Mucosa of rectum (tissue), 2 donors: ENCODE measurements at regions not wholly inside any gene's neighbourhood (a gene's known extent, or its start where the extent isn't known, plus 50 kb on each side); places are given as distances from the start of the nearest gene placed in this dataset.

Source experiments
- H3K27ac ChIP-seq, 2 donors: one replicate each; pipeline ENCODE4 v1.7.0; 2013; ENCODE audit warnings: inconsistent platforms in 2 of 2, low read depth in 2 of 2, low read length in 2 of 2
- H3K27me3 ChIP-seq, 2 donors: one replicate each; pipeline ENCODE4 v1.7.0; 2013; ENCODE audit warnings: low read length in 2 of 2; ENCODE audit not compliant: control insufficient read depth in 2 of 2, insufficient read depth in 2 of 2
- H3K36me3 ChIP-seq, 2 donors: one replicate each; pipeline ENCODE4 v1.7.0; 2013; ENCODE audit warnings: low read length in 2 of 2; ENCODE audit not compliant: control insufficient read depth in 2 of 2, insufficient read depth in 2 of 2
- H3K4me1 ChIP-seq, 2 donors: one replicate each; pipeline ENCODE4 v1.7.0; 2013; ENCODE audit warnings: low read length in 2 of 2, mild to moderate bottlenecking in 1 of 2; ENCODE audit not compliant: control insufficient read depth in 2 of 2, insufficient read depth in 2 of 2
- H3K4me3 ChIP-seq, 2 donors: one replicate each; pipeline ENCODE4 v1.7.0; 2013; ENCODE audit warnings: low read length in 2 of 2
- H3K9ac ChIP-seq, 2 donors: one replicate each; pipeline ENCODE4 v1.7.0; 2013; ENCODE audit warnings: low read length in 2 of 2, low read depth in 1 of 2, mild to moderate bottlenecking in 1 of 2
- H3K9me3 ChIP-seq, 2 donors: one replicate each; pipeline ENCODE4 v1.7.0; 2013; ENCODE audit warnings: low read length in 2 of 2; ENCODE audit not compliant: control insufficient read depth in 2 of 2
- donor health status: healthy.
- donor health status: Normal muscosa, but diverticular disease.

DNA sequence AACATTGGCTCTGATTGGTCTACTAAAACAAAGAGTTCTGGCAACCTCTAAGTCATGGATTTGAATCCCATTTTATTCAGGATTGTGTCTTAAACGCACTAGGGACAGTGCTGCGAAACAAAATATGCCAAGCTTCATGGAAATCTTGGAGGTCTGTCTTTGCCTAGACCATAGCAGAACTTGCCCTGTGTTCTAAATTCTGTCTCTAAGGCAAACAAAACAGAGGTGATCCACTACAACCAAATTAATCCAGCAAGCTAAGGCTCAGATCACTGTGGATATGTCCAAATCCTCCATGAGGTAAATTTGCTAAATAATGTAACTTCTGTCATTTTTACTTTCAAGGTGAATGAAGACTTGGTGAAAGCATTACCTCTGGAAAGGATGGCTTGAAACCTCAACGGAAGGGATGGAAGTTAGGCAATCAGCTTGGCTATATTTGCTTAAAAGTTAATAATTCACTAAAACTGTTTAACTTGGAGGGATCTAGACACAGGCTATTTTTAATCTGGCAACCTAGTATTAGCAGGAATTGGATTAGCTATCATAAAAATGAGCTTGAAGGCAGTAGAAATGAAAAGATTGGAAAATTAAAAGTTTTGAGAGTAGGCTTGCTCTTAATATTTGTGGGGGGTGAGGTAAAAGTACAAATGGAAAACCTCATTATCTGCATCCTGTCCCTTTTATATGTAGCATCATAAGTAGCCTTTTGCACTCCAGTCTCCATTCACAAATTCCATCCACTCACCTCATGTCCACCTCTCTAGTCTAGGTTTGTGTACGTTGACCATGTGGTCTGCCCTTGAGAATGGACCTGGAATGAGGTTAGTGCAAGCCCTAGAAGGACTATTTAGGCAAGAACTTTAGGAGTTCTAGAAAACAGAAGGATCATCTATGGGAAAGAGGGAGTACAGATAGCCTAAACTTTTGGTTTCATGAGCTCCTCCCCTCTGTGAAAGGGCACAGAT, 176.2 kb downstream of the SMC2 start:
- no peaks in the 10 kb centered on the region for H3K27me3 ChIP-seq
- no peak overlapping the region for H3K4me3 ChIP-seq
- no peaks in the 10 kb centered on the region for H3K36me3 ChIP-seq
- no peak overlapping the region for H3K27ac ChIP-seq
- H3K9ac ChIP-seq = no peak overlapping the region
- H3K9me3 ChIP-seq = no peaks in the 10 kb centered on the region
- no peaks in the 10 kb centered on the region for H3K4me1 ChIP-seq

DNA sequence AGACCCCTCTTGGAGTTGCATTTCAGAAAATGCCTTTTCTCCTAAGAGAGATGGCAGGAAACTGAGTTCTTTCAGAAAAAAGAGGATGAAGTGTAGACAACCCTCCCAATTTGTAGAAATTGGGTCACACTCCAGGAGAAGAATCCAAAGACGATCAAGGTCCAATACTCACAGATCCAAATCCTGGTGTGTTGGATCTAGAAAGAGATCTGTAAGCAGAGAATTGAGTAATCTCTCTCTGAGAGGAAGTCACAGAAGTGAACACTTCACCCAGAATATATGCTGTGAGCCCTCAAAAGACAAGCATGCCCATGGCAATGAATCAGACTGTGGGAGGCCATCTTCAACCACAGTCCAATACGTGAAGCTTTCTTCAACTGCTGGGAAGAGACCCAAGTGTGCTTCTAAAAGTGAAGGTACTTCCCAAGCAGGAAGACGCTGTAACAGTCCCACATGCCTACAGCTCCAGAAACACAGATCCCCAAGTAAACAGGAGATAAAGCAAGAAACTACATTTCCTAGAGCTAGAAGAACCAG, 182.7 kb downstream of the SMC2 start:
- Histone ChIP-seq H3K9me3 (no peaks in the 10 kb centered on the region), H3K9ac (no peak overlapping the region), H3K4me3 (no peak overlapping the region), H3K27ac (no peak overlapping the region), H3K27me3 (no peaks in the 10 kb centered on the region), H3K36me3 (no peaks in the 10 kb centered on the region), H3K4me1 (no peaks in the 10 kb centered on the region)

DNA sequence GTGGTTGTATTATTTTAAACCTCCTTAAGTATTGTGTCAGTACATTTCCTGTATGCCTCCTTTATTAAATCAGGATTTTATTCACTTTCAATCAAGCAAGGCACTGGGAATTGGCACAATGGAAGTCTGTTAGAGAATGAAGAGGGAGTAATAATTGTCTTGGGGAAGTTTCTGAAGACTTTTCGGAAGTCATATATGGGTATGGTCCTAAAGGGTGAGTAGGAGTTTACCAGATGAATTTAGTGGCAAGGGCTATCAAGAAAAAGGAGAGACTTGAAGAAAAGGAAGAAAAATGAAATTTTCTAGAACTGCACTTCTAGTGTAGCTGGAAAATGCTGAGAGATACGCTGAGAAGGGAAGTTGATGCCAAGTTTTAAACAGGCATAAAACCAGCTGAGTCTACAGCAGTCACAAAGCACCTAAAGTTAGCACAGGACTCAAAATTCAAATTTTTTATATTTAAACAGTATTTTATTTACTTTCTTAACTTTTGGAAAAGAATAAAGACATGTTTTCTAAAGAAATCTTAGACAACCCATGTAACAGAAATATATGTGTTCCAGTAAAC, 184.9 kb downstream of the SMC2 start:
- no peaks in the 10 kb centered on the region for H3K9me3 ChIP-seq
- H3K36me3 ChIP-seq = no peaks in the 10 kb centered on the region
- H3K4me1 ChIP-seq = no peaks in the 10 kb centered on the region
- no peak overlapping the region for H3K4me3 ChIP-seq
- no peak overlapping the region for H3K9ac ChIP-seq
- no peaks in the 10 kb centered on the region for H3K27me3 ChIP-seq
- H3K27ac ChIP-seq = no peak overlapping the region

DNA sequence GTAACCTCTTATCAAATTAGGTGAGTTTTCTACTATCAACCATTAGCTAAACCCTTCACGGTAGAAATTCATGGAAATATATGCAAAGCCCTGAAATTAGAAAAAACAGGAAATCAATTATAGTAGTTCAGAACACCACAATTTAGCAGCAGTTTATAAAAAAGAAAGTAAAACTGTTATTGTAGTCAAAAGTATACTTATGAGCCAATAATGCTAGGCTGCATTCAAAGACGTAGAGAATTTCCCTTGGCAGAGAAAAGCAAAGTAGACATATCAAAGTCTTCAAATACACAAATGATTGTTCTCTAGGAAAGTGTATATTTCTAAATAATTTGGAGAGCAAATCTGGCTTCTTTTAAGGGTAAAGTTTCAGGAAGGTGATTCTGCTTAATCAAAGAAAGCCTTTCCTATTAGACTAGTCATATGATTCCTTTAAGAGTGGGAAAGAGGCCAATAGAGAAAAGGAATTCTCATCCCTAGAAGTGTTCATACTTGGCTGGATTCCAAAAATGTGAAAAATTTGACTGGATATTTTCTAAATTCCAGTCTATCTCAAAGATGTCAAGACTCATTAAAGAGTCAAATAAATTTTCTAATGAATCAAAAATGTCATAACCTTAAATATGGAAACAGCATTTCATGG, 185.5 kb downstream of the SMC2 start:
- no peaks in the 10 kb centered on the region for H3K9me3 ChIP-seq
- H3K4me1 ChIP-seq = no peaks in the 10 kb centered on the region
- H3K36me3 ChIP-seq = no peaks in the 10 kb centered on the region
- no peaks in the 10 kb centered on the region for H3K27me3 ChIP-seq
- H3K27ac ChIP-seq = no peak overlapping the region
- H3K4me3 ChIP-seq = no peak overlapping the region
- H3K9ac ChIP-seq = no peak overlapping the region

DNA sequence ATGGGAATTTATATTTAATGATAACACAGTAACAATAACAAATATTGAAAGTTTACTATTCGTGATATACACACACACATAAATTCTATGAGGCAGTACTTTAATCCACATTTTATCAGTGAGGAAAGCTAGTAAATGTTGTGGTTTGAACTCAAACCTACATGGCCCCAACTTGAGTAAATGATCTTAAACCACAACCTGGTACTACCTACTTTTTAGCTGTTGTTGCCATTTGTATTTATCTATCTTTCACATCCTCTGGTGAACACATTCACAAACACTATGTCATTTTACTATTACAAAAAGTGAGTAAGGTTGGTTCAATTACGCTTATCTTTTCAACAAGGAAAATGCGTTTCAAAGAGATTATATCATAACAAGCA, 186.1 kb downstream of the SMC2 start:
- no peaks in the 10 kb centered on the region for H3K36me3 ChIP-seq
- H3K4me1 ChIP-seq = no peaks in the 10 kb centered on the region
- no peaks in the 10 kb centered on the region for H3K9me3 ChIP-seq
- no peak overlapping the region for H3K9ac ChIP-seq
- no peak overlapping the region for H3K27ac ChIP-seq
- H3K4me3 ChIP-seq = no peak overlapping the region
- no peaks in the 10 kb centered on the region for H3K27me3 ChIP-seq

DNA sequence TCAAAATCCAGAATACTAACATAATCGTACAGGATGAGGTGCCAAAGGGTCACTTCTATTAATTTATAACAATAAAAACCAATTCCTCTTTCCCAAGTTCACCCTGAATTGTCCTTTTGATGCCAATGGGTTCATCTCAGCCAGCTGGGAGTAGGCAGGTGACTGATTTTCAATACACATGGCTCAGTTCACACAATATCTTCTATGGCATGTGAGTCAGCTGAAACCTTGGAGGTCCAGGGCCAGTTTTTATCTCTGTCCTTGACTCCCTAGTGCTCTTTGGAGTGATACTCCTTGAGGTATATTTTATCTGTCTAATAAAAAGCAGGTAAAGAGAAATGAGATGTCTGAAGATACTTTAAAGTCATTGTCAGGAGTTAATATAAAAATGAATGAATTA, 186.6 kb downstream of the SMC2 start:
- no peaks in the 10 kb centered on the region for H3K27me3 ChIP-seq
- no peaks in the 10 kb centered on the region for H3K9me3 ChIP-seq
- H3K9ac ChIP-seq = no peak overlapping the region

GRCh38 chr9:104286187-104286586, 192.1 kb downstream of the SMC2 start:
- Histone ChIP-seq H3K36me3 (no peaks in the 10 kb centered on the region), H3K9ac (no peak overlapping the region), H3K27ac (peak overlapping the region in 1 of 2 donors; percentile 4), H3K4me3 (no peak overlapping the region), H3K9me3 (no peaks in the 10 kb centered on the region), H3K4me1 (peaks cover 0 to 8% of the 10 kb centered on the region in 2 donors), H3K27me3 (no peaks in the 10 kb centered on the region)

More for the DNA sequence above, 186.6 kb downstream of the SMC2 start:
- Histone ChIP-seq H3K36me3 (no peaks in the 10 kb centered on the region), H3K27ac (no peak overlapping the region), H3K4me1 (no peaks in the 10 kb centered on the region), H3K4me3 (no peak overlapping the region)

GRCh38 chr9:104286799-104287198, 192.7 kb downstream of the SMC2 start:
- Histone ChIP-seq H3K27ac (peak overlapping the region in 1 of 2 donors; percentile 4), H3K9ac (no peak overlapping the region), H3K9me3 (no peaks in the 10 kb centered on the region), H3K36me3 (no peaks in the 10 kb centered on the region), H3K4me1 (peaks cover 0 to 8% of the 10 kb centered on the region in 2 donors), H3K4me3 (no peak overlapping the region), H3K27me3 (no peaks in the 10 kb centered on the region)

DNA sequence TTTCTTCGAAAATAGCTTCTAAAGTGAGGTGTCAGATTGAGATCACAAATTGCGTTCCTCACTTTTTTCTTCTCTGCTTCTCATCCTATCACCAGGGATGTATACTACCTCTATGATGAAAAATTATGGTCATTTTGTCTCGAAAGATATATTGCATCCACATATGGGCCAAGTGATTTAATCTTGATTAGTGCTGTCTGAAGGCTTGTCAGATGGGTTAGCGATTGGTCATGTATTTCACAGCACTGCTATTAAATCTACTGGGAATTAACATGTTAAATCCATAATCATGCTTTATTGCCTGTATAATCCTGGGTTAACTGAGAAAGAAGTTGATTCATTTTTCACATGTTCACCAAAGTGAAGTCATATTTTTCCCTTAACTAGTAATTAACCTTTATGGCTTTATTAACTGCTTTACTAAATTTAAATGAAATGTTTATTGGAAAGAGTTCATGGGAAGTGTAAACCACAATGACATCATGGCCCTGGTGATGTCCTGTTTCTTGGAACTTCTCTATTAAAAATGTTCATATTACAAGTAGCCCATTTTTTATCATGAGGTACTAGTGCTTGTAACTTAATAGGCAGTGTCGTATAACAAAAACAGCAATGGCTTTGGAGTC, 193.3 kb downstream of the SMC2 start:
- Histone ChIP-seq H3K36me3 (no peaks in the 10 kb centered on the region), H3K27ac (no peak overlapping the region), H3K4me3 (no peak overlapping the region), H3K4me1 (peaks cover 0 to 8% of the 10 kb centered on the region in 2 donors), H3K27me3 (no peaks in the 10 kb centered on the region), H3K9ac (no peak overlapping the region), H3K9me3 (no peaks in the 10 kb centered on the region)
